Large intestine (tissue), 3 donors: ENCODE measurements at regions not wholly inside any gene's neighbourhood (a gene's known extent, or its start where the extent isn't known, plus 50 kb on each side); places are given as distances from the start of the nearest gene placed in this dataset.
"Not testable (repeated sequence)": the region's sequence is repeated elsewhere in the genome, so short reads cannot be mapped to it uniquely, and the experiment has no call there.

ENCODE experiments used
- DNase-seq, 2 donors: peaks; one replicate each; pipeline versions ENCODE4 v3.0.0 to v3.0.0-alpha.2; 2013
- H3K27ac ChIP-seq: one replicate; pipeline ENCODE4 v1.5.1; 2013; ENCODE audit warnings: low read length
- H3K27me3 ChIP-seq: 2 replicates; pipeline ENCODE4 v1.6.1; 2013; ENCODE audit warnings: low read length; ENCODE audit not compliant: control insufficient read depth, insufficient read depth
- H3K36me3 ChIP-seq: 2 replicates; pipeline ENCODE4 v1.6.1; 2013; ENCODE audit warnings: low read length; ENCODE audit not compliant: control insufficient read depth, insufficient read depth
- H3K4me1 ChIP-seq: one replicate; pipeline ENCODE4 v1.6.1; 2013; ENCODE audit warnings: low read length; ENCODE audit not compliant: control insufficient read depth, insufficient read depth
- H3K4me3 ChIP-seq: one replicate; pipeline ENCODE4 v1.5.1; 2013; ENCODE audit warnings: low read length
- H3K9me3 ChIP-seq: one replicate; pipeline ENCODE4 v1.6.1; 2013; ENCODE audit warnings: mild to moderate bottlenecking, low read depth, low read length, moderate library complexity; ENCODE audit not compliant: control insufficient read depth
- WGBS: methylation state at CpG from one replicate; pipeline ENCODE4 v1.1.5; 2013; ENCODE audit warnings: low lambda C conversion rate; ENCODE audit not compliant: insufficient coverage; 5-methylcytosine and 5-hydroxymethylcytosine counted together

DNA sequence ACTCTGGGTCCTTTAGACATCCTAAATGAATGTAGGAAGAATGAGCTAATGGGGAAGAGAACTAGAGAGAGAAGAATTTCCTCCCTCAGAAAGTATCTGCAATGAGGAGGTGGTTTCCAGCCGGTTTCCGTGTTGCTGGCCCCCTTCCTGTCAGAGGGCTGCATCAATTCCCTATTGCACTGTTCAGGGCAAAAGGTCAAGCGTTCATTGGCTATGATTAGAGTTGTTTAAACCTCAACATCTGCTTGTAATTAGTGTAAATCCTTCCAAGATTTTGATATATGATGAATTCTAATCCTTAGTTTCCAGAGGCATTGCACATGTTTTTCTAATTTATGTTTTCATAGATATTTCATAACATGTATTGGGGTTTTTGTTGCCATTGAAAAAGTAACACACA is 107.3 kb upstream of the SGCE start:
- Histone ChIP-seq H3K4me1 (no peaks in the 10 kb centered on the region), H3K27ac (no peak overlapping the region), H3K9me3 (no peaks in the 10 kb centered on the region), H3K36me3 (no peaks in the 10 kb centered on the region), H3K4me3 (no peak overlapping the region), H3K27me3 (no peaks in the 10 kb centered on the region)
- WGBS: 83% methylated on average over 1 of the region's 3 CpGs
- DNase-seq: peak; percentile 2 to 22

DNA sequence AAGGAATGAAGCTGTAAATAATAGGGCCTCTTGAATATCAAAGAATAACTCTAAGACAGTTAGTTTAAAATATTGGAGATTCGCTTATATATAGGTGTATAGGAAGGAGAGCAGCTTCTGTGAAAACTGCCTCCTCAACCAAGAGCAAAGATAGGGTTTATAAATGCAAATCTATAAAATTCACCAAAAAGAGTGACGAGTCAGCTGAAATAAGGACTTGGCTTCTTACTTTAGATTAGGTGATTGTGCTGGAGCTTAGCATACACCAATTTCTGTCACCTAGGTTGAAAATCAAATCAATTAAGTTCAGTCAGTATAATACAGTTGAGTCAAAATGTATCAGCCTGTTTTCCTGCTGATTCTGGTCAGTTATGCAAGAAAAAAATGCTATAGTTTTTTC is 113.8 kb upstream of the SGCE start:
- Histone ChIP-seq H3K4me3 (no peak overlapping the region), H3K9me3 (no peaks in the 10 kb centered on the region), H3K36me3 (no peaks in the 10 kb centered on the region), H3K27ac (no peak overlapping the region), H3K4me1 (no peaks in the 10 kb centered on the region), H3K27me3 (no peaks in the 10 kb centered on the region)
- DNase-seq: no peak
- WGBS: 75% methylated on average over 1 of the region's 2 CpGs

DNA sequence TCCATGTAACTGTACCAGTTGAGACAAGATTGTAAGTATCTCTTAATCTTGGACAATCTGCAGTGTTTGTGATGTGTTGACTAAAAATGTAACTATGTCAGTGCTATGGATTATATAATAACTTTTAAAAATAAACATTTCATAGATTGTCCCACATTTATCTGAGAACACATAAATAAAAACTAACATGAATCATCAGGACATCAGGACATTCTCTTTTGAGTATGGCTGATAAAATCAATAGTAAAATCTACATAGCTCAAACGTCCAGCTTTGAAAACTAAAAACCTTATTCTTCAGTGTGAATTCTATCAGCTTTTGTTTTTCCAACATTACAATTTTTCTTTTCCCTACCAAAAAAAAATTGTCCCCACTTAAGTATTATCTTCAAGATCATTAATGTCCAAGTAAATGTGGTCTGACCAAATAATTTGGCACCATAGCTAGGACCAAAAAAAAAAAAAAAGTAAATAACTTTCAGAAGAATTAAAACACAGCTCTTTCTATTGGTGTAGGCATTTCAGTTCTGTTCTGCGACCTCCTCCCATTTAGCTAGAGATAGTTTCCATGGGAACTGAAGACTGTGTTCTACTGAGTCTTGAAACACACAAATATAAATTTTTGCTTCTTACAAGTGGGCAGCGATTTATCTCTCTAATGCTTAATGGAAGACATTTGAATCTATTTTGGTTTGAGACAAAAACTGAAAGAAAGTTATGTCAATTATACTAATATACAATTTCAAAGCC is 123.0 kb upstream of the SGCE start:
- Histone ChIP-seq H3K27me3 (no peaks in the 10 kb centered on the region), H3K9me3 (no peaks in the 10 kb centered on the region), H3K27ac (no peak overlapping the region), H3K36me3 (no peaks in the 10 kb centered on the region), H3K4me3 (no peak overlapping the region), H3K4me1 (no peaks in the 10 kb centered on the region)
- DNase-seq: no peak
- WGBS: 32% methylated on average over 2 of the region's 3 CpGs

DNA sequence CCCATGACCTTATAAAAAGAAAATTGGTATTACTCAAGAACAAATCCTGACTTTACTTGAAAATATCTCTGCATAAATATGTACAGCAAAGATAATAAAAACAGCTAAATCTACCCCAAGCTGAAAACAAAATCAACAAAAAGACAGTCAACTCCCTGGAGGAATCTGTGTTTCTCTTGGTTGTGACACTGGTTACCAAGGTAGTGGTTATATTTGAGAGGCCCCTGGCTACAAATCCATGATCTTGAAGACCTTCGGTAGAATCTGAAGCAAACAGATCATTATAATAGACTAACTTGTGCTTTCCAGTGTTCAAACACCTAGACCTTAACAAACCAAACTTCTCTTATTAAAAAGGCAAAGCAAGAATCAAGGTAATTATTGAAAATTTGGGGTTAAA is 123.9 kb upstream of the SGCE start:
- H3K4me1 ChIP-seq: no peaks in the 10 kb centered on the region
- no CpG with 5 or more reads among the region's 1 CpG for WGBS
- H3K27ac ChIP-seq: no peak overlapping the region
- DNase-seq: no peak
- H3K9me3 ChIP-seq: no peaks in the 10 kb centered on the region
- no peaks in the 10 kb centered on the region for H3K27me3 ChIP-seq
- H3K36me3 ChIP-seq: no peaks in the 10 kb centered on the region
- H3K4me3 ChIP-seq: no peak overlapping the region

DNA sequence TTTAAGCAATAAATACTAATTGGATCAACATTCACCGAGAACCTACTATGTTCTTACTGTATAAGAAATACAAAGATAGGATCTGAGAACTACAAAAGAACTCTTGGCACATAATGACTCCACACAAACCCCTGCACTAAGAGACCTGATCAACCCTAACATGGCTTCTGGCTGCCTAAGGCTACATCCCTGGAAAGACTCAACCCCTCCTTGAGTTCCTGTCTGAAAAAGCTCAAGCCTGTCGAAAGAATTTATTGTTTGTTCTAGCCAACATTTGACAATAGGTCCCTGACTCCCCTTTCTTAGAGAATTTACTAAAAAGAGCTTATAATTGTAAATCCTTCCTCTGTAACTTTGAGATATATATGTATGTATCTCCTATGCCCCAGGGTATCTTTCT is 125.3 kb upstream of the SGCE start:
- Histone ChIP-seq H3K27me3 (no peaks in the 10 kb centered on the region), H3K36me3 (no peaks in the 10 kb centered on the region), H3K27ac (no peak overlapping the region), H3K4me1 (no peaks in the 10 kb centered on the region), H3K4me3 (no peak overlapping the region), H3K9me3 (no peaks in the 10 kb centered on the region)
- no peak for DNase-seq
- WGBS: no CpG with 5 or more reads among the region's 2 CpGs

DNA sequence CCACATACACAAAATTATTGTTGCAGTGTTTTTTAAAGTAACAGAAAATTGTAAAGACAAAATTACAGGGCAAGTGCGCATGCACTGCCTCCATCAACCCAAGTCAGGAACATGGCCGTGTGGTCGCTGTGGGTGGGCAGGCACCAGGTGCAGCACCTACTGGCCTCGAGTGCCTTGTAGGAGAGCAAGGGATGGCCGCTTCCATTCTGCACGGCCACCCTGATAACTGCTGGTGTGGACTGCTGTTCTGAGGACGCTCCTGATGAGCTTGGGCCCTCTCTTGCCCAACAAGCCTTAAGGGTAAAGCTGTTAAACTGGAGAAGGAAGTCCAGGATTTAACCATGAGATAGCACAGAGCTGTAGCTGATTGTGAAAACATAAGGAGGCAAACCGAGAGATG is 124.6 kb upstream of the PPP1R9A start:
- DNase-seq: no peak
- Histone ChIP-seq H3K9me3 (no peaks in the 10 kb centered on the region), H3K27me3 (no peaks in the 10 kb centered on the region), H3K4me1 (no peaks in the 10 kb centered on the region), H3K36me3 (no peaks in the 10 kb centered on the region), H3K27ac (no peak overlapping the region), H3K4me3 (no peak overlapping the region)
- WGBS: 100% methylated on average over 1 of the region's 8 CpGs

DNA sequence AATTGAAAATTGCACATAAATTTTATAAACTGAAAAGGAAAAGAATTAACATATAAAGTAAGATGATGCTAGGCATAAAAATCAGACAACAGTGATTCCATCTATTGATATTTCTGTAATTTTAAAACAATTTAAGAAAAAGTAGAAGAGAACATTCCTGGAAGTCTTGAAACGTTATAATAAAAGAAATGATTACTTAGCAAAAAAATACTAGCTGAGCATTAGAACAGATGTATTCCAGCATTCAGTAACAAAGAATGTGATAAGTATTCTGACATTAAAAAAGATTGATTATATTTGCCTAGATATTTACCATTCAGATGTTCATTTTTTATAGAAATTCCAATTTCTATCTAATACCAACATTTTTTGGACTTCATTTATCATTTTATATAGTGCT is 120.1 kb upstream of the PPP1R9A start:
- Histone ChIP-seq H3K4me3 (no peak overlapping the region), H3K4me1 (no peaks in the 10 kb centered on the region), H3K9me3 (no peaks in the 10 kb centered on the region), H3K27me3 (no peaks in the 10 kb centered on the region), H3K27ac (no peak overlapping the region), H3K36me3 (no peaks in the 10 kb centered on the region)
- DNase-seq: no peak
- WGBS: 100% methylated on average over 1 of the region's 1 CpG

DNA sequence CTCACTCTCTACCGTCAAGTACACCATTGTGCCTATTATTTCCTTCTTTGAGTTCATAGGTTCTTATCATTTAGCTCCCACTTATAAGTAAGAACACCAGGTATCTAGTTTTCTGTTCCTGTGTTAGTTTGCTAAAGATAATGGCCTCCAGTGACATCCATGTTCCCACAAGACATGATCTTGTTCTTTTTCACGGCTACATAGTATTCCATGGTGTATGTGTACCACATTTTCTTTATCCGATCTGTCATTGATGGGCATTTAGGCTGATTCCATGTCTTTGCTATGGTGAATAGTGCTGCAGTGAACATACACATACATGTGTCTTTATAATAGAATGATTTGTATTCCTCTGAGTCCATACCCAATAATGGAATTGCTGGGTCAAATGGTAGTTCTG is 119.0 kb upstream of the PPP1R9A start:
- not testable (repeated sequence) for H3K36me3 ChIP-seq, H3K4me3 ChIP-seq, H3K4me1 ChIP-seq, H3K9me3 ChIP-seq, DNase-seq, H3K27me3 ChIP-seq, H3K27ac ChIP-seq
- 92% methylated on average over 2 of the region's 3 CpGs for WGBS

DNA sequence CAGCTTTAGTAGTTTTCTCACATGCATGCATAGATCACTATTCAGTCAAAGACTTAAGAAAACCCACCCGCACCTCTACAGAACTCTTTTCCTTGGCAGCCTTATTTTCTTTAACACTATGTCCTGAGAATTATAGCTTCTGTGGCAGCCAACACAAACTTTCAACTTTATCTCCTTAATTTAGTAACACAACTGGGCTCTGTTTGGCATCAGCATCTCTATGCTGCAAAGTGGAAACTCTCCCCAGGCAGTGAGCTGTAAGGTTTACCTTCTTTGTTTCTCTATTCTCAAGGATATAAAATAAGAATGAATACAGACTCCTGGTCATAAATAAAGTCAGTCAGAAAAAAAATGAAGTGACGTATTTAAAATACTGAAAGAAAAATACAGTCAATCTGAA is 115.2 kb upstream of the PPP1R9A start:
- Histone ChIP-seq H3K36me3 (no peaks in the 10 kb centered on the region), H3K27ac (no peak overlapping the region), H3K4me1 (no peaks in the 10 kb centered on the region), H3K4me3 (no peak overlapping the region), H3K27me3 (no peaks in the 10 kb centered on the region), H3K9me3 (no peaks in the 10 kb centered on the region)
- no CpG with 5 or more reads among the region's 2 CpGs for WGBS
- DNase-seq: no peak

DNA sequence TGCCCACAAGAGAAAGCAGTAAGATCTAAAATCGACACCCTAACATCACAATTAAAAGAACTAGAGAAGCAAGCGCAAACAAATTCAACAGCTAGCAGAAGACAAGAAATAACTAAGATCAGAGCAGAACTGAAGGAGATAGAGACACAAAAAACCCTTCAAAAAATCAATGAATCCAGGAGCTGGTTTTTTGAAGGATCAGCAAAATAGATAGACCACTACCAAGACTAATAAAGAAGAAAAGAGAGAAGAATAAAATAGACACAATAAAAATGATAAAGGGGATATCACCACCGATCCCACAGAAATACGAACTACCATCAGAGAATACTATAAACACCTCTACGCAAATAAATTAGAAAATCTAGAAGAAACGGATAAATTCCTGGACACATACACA is 110.0 kb upstream of the PPP1R9A start:
- not testable (repeated sequence) for H3K4me1 ChIP-seq, H3K4me3 ChIP-seq, H3K36me3 ChIP-seq, DNase-seq, H3K27ac ChIP-seq, H3K9me3 ChIP-seq, H3K27me3 ChIP-seq
- 90% methylated on average over 2 of the region's 6 CpGs for WGBS

DNA sequence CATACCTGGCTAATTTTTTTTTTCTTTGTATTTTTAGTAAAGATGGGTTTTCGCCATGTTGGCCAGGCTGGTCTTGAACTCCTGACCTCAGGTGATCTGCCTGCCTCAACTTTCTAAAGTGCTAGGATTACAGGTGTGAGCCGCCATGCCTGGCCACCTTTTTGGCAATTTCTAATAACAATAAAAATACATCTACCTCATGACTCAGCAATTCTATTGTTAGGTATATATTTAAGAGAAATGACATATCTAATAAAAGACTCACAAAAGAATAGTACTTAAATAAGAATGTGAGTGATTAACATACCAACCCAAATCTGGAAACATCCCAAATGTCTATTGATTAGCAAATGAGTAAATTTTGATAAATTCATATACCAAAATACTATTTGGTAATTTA is 103.6 kb upstream of the PPP1R9A start:
- H3K4me3 ChIP-seq: no peak overlapping the region
- WGBS: no CpG with 5 or more reads among the region's 2 CpGs
- no peaks in the 10 kb centered on the region for H3K27me3 ChIP-seq
- no peaks in the 10 kb centered on the region for H3K9me3 ChIP-seq
- no peak overlapping the region for H3K27ac ChIP-seq
- no peak for DNase-seq
- no peaks in the 10 kb centered on the region for H3K36me3 ChIP-seq
- no peaks in the 10 kb centered on the region for H3K4me1 ChIP-seq
